GM12878 (cell line): ENCODE measurements at regions not wholly inside any gene's neighbourhood (a gene's known extent, or its start where the extent isn't known, plus 50 kb on each side); places are given as distances from the start of the nearest gene placed in this dataset.

ENCODE experiments used
- ATAC-seq: fragments of 200-7000 bp; cut with Tn5 transposase; 3 replicates; pipeline ENCODE4 v1.9.1; 2020; ENCODE audit warnings: mild to moderate bottlenecking, moderate library complexity
- BruUV-seq: library from RNA; stranded (reverse); fragments of 400-500 nt; replicated peaks from 2 replicates; lab custom pipeline; 2021; lab: Mats Ljungman, UMichigan
- CTCF ChIA-PET: fragments of 300-600 bp; sonication (Branson Sonifier 250); formaldehyde crosslinking; extraction: SDS; loops from one replicate; lab custom pipeline; 2021; ENCODE audit warnings: inconsistent platforms; lab: Yijun Ruan, JAX
- POLR2A ChIA-PET: fragments of 350-600 bp; formaldehyde crosslinking; extraction: SDS; loops from one replicate; lab custom pipeline; 2021; ENCODE audit warnings: inconsistent platforms; lab: Charles Lee
- RAD21 ChIA-PET: fragments of 300-600 bp; sonication (Branson Sonifier 250); formaldehyde crosslinking; loops from one replicate; lab custom pipeline; 2023; ENCODE audit warnings: antibody characterized with exemption; ENCODE audit not compliant: unreplicated experiment; lab: Charles Lee
- SMC1A ChIA-PET: fragments of 300-600 bp; sonication (Branson Sonifier 250); formaldehyde crosslinking; loops from one replicate; lab custom pipeline; 2023; ENCODE audit not compliant: unreplicated experiment, uncharacterized antibody; lab: Charles Lee
- DNase-seq: peaks from one replicate; pipeline ENCODE4 v3.0.0-alpha.2; 2011; ENCODE audit warnings: low read depth, low spot score
- FAIRE-seq: peaks from 3 replicates; lab custom pipeline; 2011; peaks lifted over from hg19 to GRCh38; lab: Jason Lieb, UNC
- H2AFZ ChIP-seq: 2 replicates; pipeline ENCODE4 v1.6.0; 2011; ENCODE audit warnings: low read depth, low read length, control low read depth; ENCODE audit not compliant: control insufficient read depth
- H3K27ac ChIP-seq: 2 replicates; pipeline ENCODE4 v1.5.1; 2011; ENCODE audit warnings: control low read depth; ENCODE audit not compliant: control insufficient read depth, insufficient read depth
- H3K27me3 ChIP-seq, 2 experiments: replicated peaks in 1 of 2; 2 replicates each; pipeline versions ENCODE4 v1.6.0 to v1.6.1; 2011; ENCODE audit warnings: low read length in 1 of 2; ENCODE audit not compliant: control insufficient read depth in 2 of 2, insufficient read depth in 2 of 2
- H3K36me3 ChIP-seq, 2 experiments: 2 replicates each; pipeline ENCODE4 v1.5.1; 2011; ENCODE audit warnings: low read length in 1 of 2; ENCODE audit not compliant: control insufficient read depth in 2 of 2, insufficient read depth in 2 of 2
- H3K4me1 ChIP-seq: 2 replicates; pipeline ENCODE4 v1.6.1; 2011; ENCODE audit warnings: mild to moderate bottlenecking, low read length, moderate library complexity, mixed read lengths; ENCODE audit not compliant: control insufficient read depth, insufficient read depth
- H3K4me2 ChIP-seq: 2 replicates; pipeline ENCODE4 v1.6.0; 2011; ENCODE audit warnings: control low read depth; ENCODE audit not compliant: control insufficient read depth, insufficient read depth
- H3K4me3 ChIP-seq: fragments of 200-600 bp; sonication (generic); 2 replicates; pipeline ENCODE4 v1.5.1; 2016
- H3K79me2 ChIP-seq: 2 replicates; pipeline ENCODE4 v1.6.0; 2011; ENCODE audit warnings: low read length; ENCODE audit not compliant: control insufficient read depth, insufficient read depth
- H3K9ac ChIP-seq: 2 replicates; pipeline ENCODE4 v1.8.0; 2011; ENCODE audit warnings: low read length, control low read depth, mixed read lengths; ENCODE audit not compliant: control insufficient read depth, insufficient read depth
- H3K9me3 ChIP-seq: replicated peaks from 3 replicates; pipeline ENCODE4 v1.5.1; 2011; ENCODE audit warnings: mild to moderate bottlenecking, low read length; ENCODE audit not compliant: control insufficient read depth, insufficient read depth
- H4K20me1 ChIP-seq: 2 replicates; pipeline ENCODE4 v1.6.0; 2011; ENCODE audit not compliant: control insufficient read depth, insufficient read depth
- BMI1 ChIP-seq: fragments of 450-650 bp; IDR thresholded peaks from 2 replicates; pipeline ENCODE4 v1.6.1; 2016; ENCODE audit warnings: mild to moderate bottlenecking, moderate library complexity, borderline replicate concordance
- CEBPZ ChIP-seq: fragments of 150-350 bp; IDR thresholded peaks from 2 replicates; pipeline ENCODE4 v1.6.1; 2016; ENCODE audit warnings: low read depth, low read length
- EED ChIP-seq: sonication (generic); IDR thresholded peaks from 2 replicates; pipeline ENCODE4 v1.6.1; 2016; ENCODE audit warnings: antibody characterized with exemption, low read depth
- EP300 ChIP-seq, 2 experiments: fragments of 150-350 bp in 1 of 2; IDR thresholded peaks; 2 replicates each; pipeline ENCODE4 v1.6.1; 2011 to 2012; ENCODE audit warnings: low read depth in 2 of 2, low read length in 2 of 2, borderline replicate concordance in 1 of 2, improper control_type of control experiment in 1 of 2, inconsistent platforms in 1 of 2; ENCODE audit not compliant: control insufficient read depth in 1 of 2
- FOXK2 ChIP-seq: fragments of 450-650 bp; IDR thresholded peaks from 2 replicates; pipeline ENCODE4 v1.6.1; 2017; ENCODE audit warnings: mild to moderate bottlenecking, moderate library complexity
- LARP7 ChIP-seq: fragments of 450-650 bp; IDR thresholded peaks from 2 replicates; pipeline ENCODE4 v1.6.1; 2017; ENCODE audit warnings: mild to moderate bottlenecking
- NR2C2 ChIP-seq: IDR thresholded peaks from 2 replicates; pipeline ENCODE4 v1.6.1; 2011; ENCODE audit warnings: borderline replicate concordance, low read depth; ENCODE audit not compliant: control insufficient read depth, insufficient read length
- NRF1 ChIP-seq: conservative IDR thresholded peaks from 2 replicates; pipeline ENCODE4 v1.6.1; 2011; ENCODE audit warnings: mild to moderate bottlenecking, low read depth, low read length, improper control_type of control experiment
- POLR2AphosphoS5 ChIP-seq: IDR thresholded peaks from 2 replicates; pipeline ENCODE4 v1.6.1; 2011; ENCODE audit warnings: mild to moderate bottlenecking, low read length, inconsistent platforms
- RAD51 ChIP-seq: fragments of 450-650 bp; IDR thresholded peaks from 2 replicates; pipeline ENCODE4 v1.6.1; 2016; ENCODE audit warnings: moderate library complexity, mild to moderate bottlenecking, inconsistent platforms
- RCOR1 ChIP-seq: conservative IDR thresholded peaks from 2 replicates; pipeline ENCODE4 v1.6.1; 2012; ENCODE audit warnings: low read depth, low read length, improper control_type of control experiment
- SMARCA5 ChIP-seq: fragments of 450-650 bp; IDR thresholded peaks from 2 replicates; pipeline ENCODE4 v1.6.1; 2017; ENCODE audit warnings: mild to moderate bottlenecking
- SREBF2 ChIP-seq: IDR thresholded peaks from 2 replicates; pipeline ENCODE4 v1.6.1; 2012; ENCODE audit warnings: mild to moderate bottlenecking, low read length
- ZZZ3 ChIP-seq: IDR thresholded peaks from 2 replicates; pipeline ENCODE4 v1.6.1; 2011; ENCODE audit warnings: low read depth; ENCODE audit not compliant: control insufficient read depth, insufficient read length
- WGBS: methylation state at CpG from one replicate; pipeline ENCODE4 v1.1.6; 2016; ENCODE audit warnings: low lambda C conversion rate; ENCODE audit not compliant: insufficient replicate concordance, insufficient coverage; ENCODE audit errors: missing lambda C conversion rate; 5-methylcytosine and 5-hydroxymethylcytosine counted together
- in situ Hi-C: fragments of 300-500 bp; cut with MboI; formaldehyde crosslinking; loops from 9 replicates; pipeline ENCODE4 v1.14.3; 2018; ENCODE audit warnings: mixed read lengths
- intact Hi-C: fragments of 100-400 bp; cut with micrococcal nuclease; formaldehyde crosslinking; loops from one replicate; pipeline ENCODE4 v1.14.2; 2022; ENCODE audit not compliant: unreplicated experiment
- TF ChIP-seq, protein P1 (sequence below): fragments of 450-650 bp; IDR thresholded peaks from 2 replicates; pipeline ENCODE4 v1.6.1; 2016; ENCODE audit warnings: mild to moderate bottlenecking
- TF ChIP-seq, protein P2 (sequence below): IDR thresholded peaks from 2 replicates; pipeline ENCODE4 v1.6.1; 2011; ENCODE audit warnings: low read depth, low read length, improper control_type of control experiment, borderline replicate concordance

- RAD21 ChIA-PET = interaction anchor here (0.7 kb wide), 1 partner anchor 633 kb away, joined by 3 read pairs; no protein-coding TSS in a partner anchor
- in situ Hi-C loops (no loop called here), intact Hi-C loops (no loop called here)
- SMC1A ChIA-PET = interaction anchor here (1.4 to 7.3 kb wide), 4 partner anchors 14 to 127 kb away, joined by 5 to 55 read pairs (median 8); no protein-coding TSS in a partner anchor
- H4K20me1 ChIP-seq = no peaks in the 10 kb centered on the region
- DNase-seq (no peak), FAIRE-seq (no peak), ATAC-seq (no peak)
- H3K27ac ChIP-seq = no peak overlapping the region
- 93% methylated on average over 1 of the region's 1 CpG for WGBS
- H3K4me2 ChIP-seq = no peak overlapping the region
- H3K79me2 ChIP-seq = no peaks in the 10 kb centered on the region
- no peak overlapping the region for H3K9ac ChIP-seq
- POLR2A ChIA-PET = interaction anchor here (0.6 to 2.1 kb wide), 3 partner anchors 33 to 678 kb away, joined by 4 to 6 read pairs (median 5); no protein-coding TSS in a partner anchor
- H3K27me3 ChIP-seq = no peaks in the 10 kb centered on the region
- no peak overlapping the region for H2AFZ ChIP-seq
- no peaks in the 10 kb centered on the region for H3K9me3 ChIP-seq
- BruUV-seq = no TSS peak
- CTCF ChIA-PET = interaction anchor here (0.8 kb wide), 1 partner anchor 15 kb away, joined by 5 read pairs; no protein-coding TSS in a partner anchor
- H3K4me3 ChIP-seq = no peak overlapping the region
- peaks cover 16% of the 10 kb centered on the region; the same call in 1 of the 2 replicates for H3K4me1 ChIP-seq
- H3K36me3 ChIP-seq = no peaks in the 10 kb centered on the region
- TF ChIP-seq RAD51 = no peak
- no peak for TF ChIP-seq CEBPZ
- no peak for TF ChIP-seq RCOR1
- TF ChIP-seq NR2C2 = no peak
- TF ChIP-seq FOXK2 = no peak
- TF ChIP-seq EED = no peak
- TF ChIP-seq EP300 (IDR thresholded peaks at IDR 0.05; ENCODE audit: borderline replicate concordance in 1 of 2, control insufficient read depth in 1 of 2, low read depth in 2 of 2, low read length in 2 of 2) = no peak
- TF ChIP-seq SREBF2 = no peak
- no peak for TF ChIP-seq BMI1
- TF ChIP-seq, protein P1, sequence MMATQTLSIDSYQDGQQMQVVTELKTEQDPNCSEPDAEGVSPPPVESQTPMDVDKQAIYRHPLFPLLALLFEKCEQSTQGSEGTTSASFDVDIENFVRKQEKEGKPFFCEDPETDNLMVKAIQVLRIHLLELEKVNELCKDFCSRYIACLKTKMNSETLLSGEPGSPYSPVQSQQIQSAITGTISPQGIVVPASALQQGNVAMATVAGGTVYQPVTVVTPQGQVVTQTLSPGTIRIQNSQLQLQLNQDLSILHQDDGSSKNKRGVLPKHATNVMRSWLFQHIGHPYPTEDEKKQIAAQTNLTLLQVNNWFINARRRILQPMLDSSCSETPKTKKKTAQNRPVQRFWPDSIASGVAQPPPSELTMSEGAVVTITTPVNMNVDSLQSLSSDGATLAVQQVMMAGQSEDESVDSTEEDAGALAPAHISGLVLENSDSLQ = no peak
- TF ChIP-seq POLR2AphosphoS5 = no peak
- TF ChIP-seq NRF1 = no peak
- no peak for TF ChIP-seq LARP7
- no peak for TF ChIP-seq ZZZ3
- no peak for TF ChIP-seq SMARCA5
- TF ChIP-seq, protein P2, sequence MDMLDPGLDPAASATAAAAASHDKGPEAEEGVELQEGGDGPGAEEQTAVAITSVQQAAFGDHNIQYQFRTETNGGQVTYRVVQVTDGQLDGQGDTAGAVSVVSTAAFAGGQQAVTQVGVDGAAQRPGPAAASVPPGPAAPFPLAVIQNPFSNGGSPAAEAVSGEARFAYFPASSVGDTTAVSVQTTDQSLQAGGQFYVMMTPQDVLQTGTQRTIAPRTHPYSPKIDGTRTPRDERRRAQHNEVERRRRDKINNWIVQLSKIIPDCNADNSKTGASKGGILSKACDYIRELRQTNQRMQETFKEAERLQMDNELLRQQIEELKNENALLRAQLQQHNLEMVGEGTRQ = no peak
Observed at GRCh38 chr5:143560378-143560777, 156.9 kb upstream of the NR3C1 start.
